NB4 (cell line): ENCODE measurements at regions not wholly inside any gene's neighbourhood (a gene's known extent, or its start where the extent isn't known, plus 50 kb on each side); places are given as distances from the start of the nearest gene placed in this dataset.

Source experiments
- CTCF ChIP-seq: IDR thresholded peaks from one replicate; pipeline ENCODE4 v1.5.1; 2012; ENCODE audit warnings: low read depth, low read length
- MYC ChIP-seq: IDR thresholded peaks from 2 replicates; pipeline ENCODE4 v1.6.1; 2011; ENCODE audit warnings: low read depth, low read length
- POLR2A ChIP-seq: IDR thresholded peaks from 2 replicates; pipeline ENCODE4 v1.6.1; 2011; ENCODE audit warnings: mild to moderate bottlenecking; ENCODE audit not compliant: insufficient read length; ENCODE audit errors: extremely low read depth

DNA sequence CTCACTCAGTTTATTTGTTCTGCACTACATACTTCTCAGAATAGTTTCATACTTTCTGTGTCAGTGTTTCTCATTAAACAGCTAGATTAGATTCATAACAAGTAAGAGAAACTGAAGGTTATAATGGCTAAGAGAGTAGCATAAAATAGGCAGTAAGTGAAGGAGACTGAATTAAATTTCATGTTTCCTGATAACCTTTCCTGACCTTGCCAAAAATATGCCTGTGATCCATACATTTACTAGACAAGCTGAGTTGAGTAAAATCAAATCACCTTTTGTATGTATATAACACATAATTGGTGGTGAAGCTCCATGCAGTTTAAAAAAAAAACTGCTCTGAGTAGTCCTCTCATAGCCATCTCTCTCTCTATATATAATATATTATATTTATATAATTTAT lies 545.3 kb upstream of the PCDH20 start:
- no peak for TF ChIP-seq CTCF
- TF ChIP-seq POLR2A = no peak
- TF ChIP-seq MYC = no peak
